ENCODE measurements at regions not wholly inside any gene's neighbourhood (a gene's known extent, or its start where the extent isn't known, plus 50 kb on each side); places are given as distances from the start of the nearest gene placed in this dataset.

DNA sequence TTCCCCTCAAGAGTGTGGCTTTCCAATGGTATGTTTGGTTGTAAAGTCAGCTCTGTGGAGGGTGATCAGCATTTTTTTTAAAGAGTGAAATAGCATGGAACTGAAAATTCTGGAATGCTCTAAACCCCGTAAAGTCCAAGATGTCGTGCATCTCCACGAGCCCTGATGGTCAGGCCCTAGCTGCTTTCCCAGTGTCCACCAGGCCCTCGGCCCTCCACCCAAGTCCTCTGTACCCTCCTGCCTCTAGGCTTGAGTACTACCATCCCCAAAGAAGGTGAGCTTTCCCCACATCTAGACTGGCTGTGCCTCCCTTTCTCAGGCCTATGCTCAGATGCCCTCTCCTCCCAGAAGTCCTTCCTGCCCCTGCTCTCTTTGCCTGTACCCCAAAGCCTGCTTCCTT lies 280.3 kb downstream of the GADD45G start:
- no peak overlapping the region for H3K4me3 ChIP-seq (ENCODE audit: low read length)
- H3K36me3 ChIP-seq (ENCODE audit: control insufficient read depth, insufficient read depth, low read length): no peaks in the 10 kb centered on the region
- WGBS (ENCODE audit: insufficient coverage, insufficient read length): no CpG with 5 or more reads among the region's 4 CpGs
- DNase-seq (ENCODE audit: low read depth, low spot score): no peak
- no peaks in the 10 kb centered on the region for H3K27me3 ChIP-seq (ENCODE audit: control insufficient read depth, insufficient read depth, low read length)
- H3K27ac ChIP-seq (ENCODE audit: low read length): no peak overlapping the region
- H3K4me1 ChIP-seq (ENCODE audit: control insufficient read depth, insufficient read depth, low read length): no peaks in the 10 kb centered on the region; the same call in 1 of the 2 replicates
- H3K9me3 ChIP-seq (ENCODE audit: control insufficient read depth, insufficient read depth, low read length): no peaks in the 10 kb centered on the region

DNA sequence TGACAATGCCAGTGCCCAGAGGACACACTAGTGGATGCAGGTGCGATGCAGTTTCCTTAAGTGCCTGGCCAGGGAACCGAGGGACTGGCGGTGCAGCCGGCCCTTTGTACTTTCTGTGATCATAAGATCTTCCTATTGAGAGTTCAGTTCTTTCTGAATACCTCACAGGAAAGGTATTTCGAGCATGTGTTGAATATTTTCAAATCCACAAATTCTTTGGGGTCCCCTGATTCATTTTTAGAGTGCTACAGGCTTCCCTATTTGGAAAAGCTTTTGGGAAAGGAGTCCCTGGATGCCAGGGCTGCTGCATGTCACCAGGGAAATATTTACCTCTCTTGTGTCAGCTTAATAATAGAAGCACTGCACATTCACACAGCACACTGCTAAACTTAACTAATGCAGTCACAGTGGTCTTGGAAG lies 281.5 kb downstream of the GADD45G start:
- no peak for DNase-seq (ENCODE audit: low read depth, low spot score)
- Histone ChIP-seq H3K4me1 (ENCODE audit: control insufficient read depth, insufficient read depth, low read length) (no peaks in the 10 kb centered on the region), H3K27ac (ENCODE audit: low read length) (no peak overlapping the region), H3K27me3 (ENCODE audit: control insufficient read depth, insufficient read depth, low read length) (no peaks in the 10 kb centered on the region), H3K36me3 (ENCODE audit: control insufficient read depth, insufficient read depth, low read length) (no peaks in the 10 kb centered on the region), H3K4me3 (ENCODE audit: low read length) (no peak overlapping the region), H3K9me3 (ENCODE audit: control insufficient read depth, insufficient read depth, low read length) (no peaks in the 10 kb centered on the region)
- no CpG with 5 or more reads among the region's 5 CpGs for WGBS (ENCODE audit: insufficient coverage, insufficient read length)

DNA sequence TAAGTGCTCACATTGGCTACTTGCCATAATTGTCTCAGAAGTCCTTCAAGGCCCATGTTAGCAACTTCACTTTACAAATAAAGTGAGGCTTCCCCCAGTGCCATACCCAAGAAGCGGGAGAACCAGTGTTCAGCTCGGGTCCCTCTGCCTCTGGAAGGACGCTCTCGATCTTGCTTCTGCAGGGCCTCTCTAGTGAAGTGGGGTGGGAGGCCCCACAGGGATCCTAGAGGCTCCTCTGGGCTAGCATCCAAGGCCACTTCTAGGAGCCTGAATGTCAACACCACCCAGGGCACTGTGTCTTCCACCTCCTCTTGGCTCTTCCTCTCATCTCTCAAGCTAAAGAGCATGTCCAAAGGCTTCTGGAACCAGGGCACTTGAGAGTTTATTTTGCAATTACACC lies 282.5 kb downstream of the GADD45G start:
- DNase-seq (ENCODE audit: low read depth, low spot score): no peak
- H3K27me3 ChIP-seq (ENCODE audit: control insufficient read depth, insufficient read depth, low read length): no peaks in the 10 kb centered on the region
- H3K9me3 ChIP-seq (ENCODE audit: control insufficient read depth, insufficient read depth, low read length): no peaks in the 10 kb centered on the region
- WGBS (ENCODE audit: insufficient coverage, insufficient read length): no CpG with 5 or more reads among the region's 4 CpGs
- no peak overlapping the region for H3K27ac ChIP-seq (ENCODE audit: low read length)
- no peak overlapping the region for H3K4me3 ChIP-seq (ENCODE audit: low read length)
- no peaks in the 10 kb centered on the region for H3K4me1 ChIP-seq (ENCODE audit: control insufficient read depth, insufficient read depth, low read length)
- no peaks in the 10 kb centered on the region for H3K36me3 ChIP-seq (ENCODE audit: control insufficient read depth, insufficient read depth, low read length)

DNA sequence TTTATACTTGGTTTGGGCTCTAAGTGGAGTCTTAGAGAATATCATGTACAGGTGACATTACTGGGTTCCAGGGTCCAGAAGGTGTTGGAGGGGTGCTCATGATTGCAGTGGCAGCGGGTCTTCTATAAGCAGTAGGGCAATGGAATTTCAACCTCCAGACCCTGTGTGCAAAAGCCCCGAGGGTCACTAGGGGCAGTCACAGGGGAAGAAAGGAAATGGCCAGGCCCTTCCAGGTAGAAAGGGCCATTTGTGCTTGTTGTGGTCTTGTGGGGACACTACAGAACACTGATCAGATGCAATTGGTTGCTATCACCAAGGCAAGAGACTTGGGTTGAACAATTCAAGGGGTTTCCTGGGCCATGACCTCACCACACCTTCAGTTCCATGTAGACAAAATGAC lies 283.4 kb downstream of the GADD45G start:
- H3K27me3 ChIP-seq (ENCODE audit: control insufficient read depth, insufficient read depth, low read length): no peaks in the 10 kb centered on the region
- H3K4me1 ChIP-seq (ENCODE audit: control insufficient read depth, insufficient read depth, low read length): no peaks in the 10 kb centered on the region
- no peak overlapping the region for H3K4me3 ChIP-seq (ENCODE audit: low read length)
- H3K36me3 ChIP-seq (ENCODE audit: control insufficient read depth, insufficient read depth, low read length): no peaks in the 10 kb centered on the region
- H3K27ac ChIP-seq (ENCODE audit: low read length): no peak overlapping the region
- WGBS (ENCODE audit: insufficient coverage, insufficient read length): no CpG with 5 or more reads among the region's 2 CpGs
- H3K9me3 ChIP-seq (ENCODE audit: control insufficient read depth, insufficient read depth, low read length): no peaks in the 10 kb centered on the region
- DNase-seq (ENCODE audit: low read depth, low spot score): no peak

DNA sequence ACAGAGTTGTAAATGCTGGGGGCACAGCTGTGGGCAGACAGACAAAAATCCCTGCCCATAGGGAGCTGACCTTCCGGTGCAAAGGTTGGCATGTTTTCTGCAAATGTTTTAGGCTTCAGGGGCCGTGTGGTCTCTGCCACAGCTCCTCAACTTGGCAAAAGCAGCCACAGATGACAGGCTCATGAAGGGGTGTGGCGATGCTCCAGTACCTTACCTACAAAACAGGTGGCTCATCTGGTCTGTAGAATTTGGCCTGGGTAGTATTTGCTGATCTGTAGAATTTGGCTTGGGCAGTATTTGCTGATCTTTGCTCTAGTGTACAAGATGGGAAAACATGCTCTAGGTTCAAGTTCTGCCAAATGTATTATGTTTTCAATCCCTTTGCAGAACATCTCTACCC lies 283.9 kb downstream of the GADD45G start:
- no CpG with 5 or more reads among the region's 3 CpGs for WGBS (ENCODE audit: insufficient coverage, insufficient read length)
- Histone ChIP-seq H3K9me3 (ENCODE audit: control insufficient read depth, insufficient read depth, low read length) (no peaks in the 10 kb centered on the region), H3K27me3 (ENCODE audit: control insufficient read depth, insufficient read depth, low read length) (no peaks in the 10 kb centered on the region), H3K4me3 (ENCODE audit: low read length) (no peak overlapping the region), H3K4me1 (ENCODE audit: control insufficient read depth, insufficient read depth, low read length) (no peaks in the 10 kb centered on the region), H3K27ac (ENCODE audit: low read length) (no peak overlapping the region), H3K36me3 (ENCODE audit: control insufficient read depth, insufficient read depth, low read length) (no peaks in the 10 kb centered on the region)
- no peak for DNase-seq (ENCODE audit: low read depth, low spot score)

DNA sequence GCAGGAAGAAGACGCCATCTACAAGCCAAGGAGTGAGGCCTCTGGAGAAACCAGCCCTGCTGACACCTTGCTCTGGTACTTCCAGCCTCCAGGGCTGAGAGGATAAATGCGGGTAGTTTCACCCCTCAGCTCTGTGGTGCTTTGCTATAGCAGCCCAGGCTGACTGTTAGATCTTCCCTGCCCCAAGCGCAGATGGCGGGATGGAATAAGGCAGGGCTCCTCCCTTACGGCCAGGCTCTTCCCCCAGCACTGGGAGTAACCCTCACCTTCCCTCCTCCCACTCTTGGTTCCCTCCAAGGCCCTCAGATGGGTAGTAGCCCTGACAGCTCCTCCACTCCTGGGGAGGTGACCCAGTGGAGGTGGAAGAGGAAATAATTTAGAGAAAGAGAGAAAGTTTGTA lies 285.1 kb downstream of the GADD45G start:
- Histone ChIP-seq H3K4me1 (ENCODE audit: control insufficient read depth, insufficient read depth, low read length) (no peaks in the 10 kb centered on the region), H3K36me3 (ENCODE audit: control insufficient read depth, insufficient read depth, low read length) (no peaks in the 10 kb centered on the region), H3K9me3 (ENCODE audit: control insufficient read depth, insufficient read depth, low read length) (no peaks in the 10 kb centered on the region), H3K27ac (ENCODE audit: low read length) (no peak overlapping the region), H3K4me3 (ENCODE audit: low read length) (no peak overlapping the region), H3K27me3 (ENCODE audit: control insufficient read depth, insufficient read depth, low read length) (no peaks in the 10 kb centered on the region)
- no peak for DNase-seq (ENCODE audit: low read depth, low spot score)
- WGBS (ENCODE audit: insufficient coverage, insufficient read length): no CpG with 5 or more reads among the region's 5 CpGs

DNA sequence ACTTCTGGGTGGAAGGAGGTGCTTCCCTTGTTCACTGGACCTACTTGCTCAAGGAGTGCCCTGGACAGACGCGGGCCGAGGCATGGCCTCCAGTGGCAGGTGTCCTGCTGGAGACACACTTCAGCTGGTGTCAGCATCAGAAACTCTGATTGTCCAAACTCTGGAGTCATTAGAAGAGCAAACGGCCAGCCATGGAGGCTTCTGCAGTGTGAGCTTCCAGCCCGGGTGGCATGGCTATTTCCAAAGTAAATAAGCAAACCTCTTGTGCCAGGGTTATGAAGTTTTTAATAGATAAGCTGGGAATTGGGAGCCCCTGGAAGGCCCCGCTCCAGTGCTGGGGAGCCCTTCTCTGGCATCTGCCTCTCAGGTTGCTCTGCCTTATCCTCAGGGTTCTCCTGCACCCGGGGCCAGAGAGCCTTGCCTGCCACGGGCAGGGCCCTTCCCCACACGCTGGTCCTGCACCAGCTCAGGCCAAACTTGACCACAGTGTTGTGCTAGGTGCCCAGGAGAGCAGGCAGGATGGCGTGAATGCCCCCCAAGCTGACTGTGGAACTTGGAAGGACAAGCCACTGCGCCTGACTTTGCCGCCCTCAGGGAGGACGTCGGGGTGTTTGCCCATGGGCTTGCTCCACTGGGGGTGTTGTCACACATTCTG lies 285.6 kb downstream of the GADD45G start:
- Histone ChIP-seq H3K36me3 (ENCODE audit: control insufficient read depth, insufficient read depth, low read length) (no peaks in the 10 kb centered on the region), H3K4me3 (ENCODE audit: low read length) (no peak overlapping the region), H3K4me1 (ENCODE audit: control insufficient read depth, insufficient read depth, low read length) (no peaks in the 10 kb centered on the region), H3K9me3 (ENCODE audit: control insufficient read depth, insufficient read depth, low read length) (no peaks in the 10 kb centered on the region), H3K27ac (ENCODE audit: low read length) (no peak overlapping the region), H3K27me3 (ENCODE audit: control insufficient read depth, insufficient read depth, low read length) (no peaks in the 10 kb centered on the region)
- no peak for DNase-seq (ENCODE audit: low read depth, low spot score)
- no CpG with 5 or more reads among the region's 14 CpGs for WGBS (ENCODE audit: insufficient coverage, insufficient read length)

DNA sequence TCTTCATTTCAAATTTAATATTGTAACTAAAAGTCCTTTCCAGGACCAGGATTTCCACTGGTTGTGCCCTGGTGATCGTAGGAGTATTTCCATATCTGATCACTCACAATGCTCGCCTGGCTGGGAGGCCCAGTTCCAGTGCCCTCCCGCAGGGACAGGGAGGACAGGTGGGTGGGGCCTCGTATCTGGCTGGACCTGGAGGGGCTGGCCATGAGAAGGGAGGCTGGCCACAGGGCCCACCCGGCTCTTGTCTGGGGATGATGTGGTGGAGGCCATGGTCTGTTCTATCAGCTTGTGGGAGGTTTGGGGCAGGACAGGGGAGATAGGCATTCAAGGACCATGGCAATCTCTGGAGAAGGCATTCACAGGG lies 286.4 kb downstream of the GADD45G start:
- no peaks in the 10 kb centered on the region for H3K27me3 ChIP-seq (ENCODE audit: control insufficient read depth, insufficient read depth, low read length)
- no peak overlapping the region for H3K4me3 ChIP-seq (ENCODE audit: low read length)
- no peaks in the 10 kb centered on the region for H3K9me3 ChIP-seq (ENCODE audit: control insufficient read depth, insufficient read depth, low read length)
- H3K36me3 ChIP-seq (ENCODE audit: control insufficient read depth, insufficient read depth, low read length): no peaks in the 10 kb centered on the region
- no peak overlapping the region for H3K27ac ChIP-seq (ENCODE audit: low read length)
- WGBS (ENCODE audit: insufficient coverage, insufficient read length): no CpG with 5 or more reads among the region's 5 CpGs
- H3K4me1 ChIP-seq (ENCODE audit: control insufficient read depth, insufficient read depth, low read length): no peaks in the 10 kb centered on the region
- no peak for DNase-seq (ENCODE audit: low read depth, low spot score)

DNA sequence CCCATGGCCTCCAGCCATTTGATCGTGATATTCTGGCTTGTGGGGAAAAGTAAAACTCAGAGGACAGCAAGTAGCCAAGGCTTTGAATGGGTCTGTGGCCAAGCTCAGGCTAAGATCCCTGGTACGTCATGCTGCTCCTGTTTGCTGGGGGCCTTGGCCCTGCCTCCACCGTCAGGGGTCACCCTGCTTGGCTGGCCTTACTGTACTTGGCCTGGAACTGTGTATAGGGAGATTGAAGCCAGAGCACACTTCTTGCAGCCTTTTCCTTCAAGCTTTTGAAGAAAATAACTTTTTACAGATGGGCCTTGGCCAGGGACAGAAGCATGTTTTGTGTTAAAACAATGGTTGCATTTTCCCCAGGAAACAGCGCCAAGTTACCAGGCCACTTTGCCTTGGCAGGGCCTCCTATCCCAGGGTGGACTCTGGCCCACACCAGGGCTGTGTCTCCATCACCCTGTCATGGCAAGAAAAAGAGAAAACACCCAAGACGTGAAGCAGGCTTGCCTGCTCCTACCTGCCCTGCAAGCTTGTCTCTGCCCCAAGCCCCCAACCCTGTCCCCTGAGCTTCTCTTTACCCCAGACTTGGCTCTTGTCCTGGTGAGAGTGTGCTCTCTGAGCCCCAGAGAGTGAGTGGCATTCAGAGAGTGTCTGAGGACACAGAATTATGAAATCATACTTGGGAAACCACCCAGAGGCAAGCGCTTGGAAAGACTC lies 286.9 kb downstream of the GADD45G start:
- no peak for DNase-seq (ENCODE audit: low read depth, low spot score)
- WGBS (ENCODE audit: insufficient coverage, insufficient read length): no CpG with 5 or more reads among the region's 6 CpGs

DNA sequence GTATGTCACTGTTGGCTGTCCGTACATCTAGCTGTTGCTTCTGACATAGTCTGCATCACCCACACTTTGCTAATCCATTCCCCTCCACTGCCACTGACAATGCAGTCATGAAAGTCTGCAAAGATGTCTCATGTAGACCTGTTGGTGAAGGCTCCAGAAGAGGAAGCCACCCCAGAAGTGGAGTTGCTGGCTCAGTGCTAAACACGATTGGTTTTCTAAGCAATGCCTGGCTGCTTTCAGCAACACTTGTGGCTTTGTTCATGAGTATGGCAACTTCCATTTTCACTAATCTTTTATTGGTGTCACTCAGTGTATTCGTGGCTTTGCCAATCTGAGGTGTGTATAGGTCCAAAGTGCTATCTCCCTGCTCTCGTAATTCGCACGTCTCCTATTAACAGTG lies 288.1 kb downstream of the GADD45G start:
- Histone ChIP-seq H3K9me3 (ENCODE audit: control insufficient read depth, insufficient read depth, low read length) (no peaks in the 10 kb centered on the region), H3K27ac (ENCODE audit: low read length) (no peak overlapping the region), H3K27me3 (ENCODE audit: control insufficient read depth, insufficient read depth, low read length) (no peaks in the 10 kb centered on the region), H3K4me3 (ENCODE audit: low read length) (no peak overlapping the region), H3K36me3 (ENCODE audit: control insufficient read depth, insufficient read depth, low read length) (no peaks in the 10 kb centered on the region), H3K4me1 (ENCODE audit: control insufficient read depth, insufficient read depth, low read length) (no peaks in the 10 kb centered on the region)
- DNase-seq (ENCODE audit: low read depth, low spot score): no peak
- WGBS (ENCODE audit: insufficient coverage, insufficient read length): no CpG with 5 or more reads among the region's 6 CpGs

More for the DNA sequence above, 286.9 kb downstream of the GADD45G start:
- Histone ChIP-seq H3K9me3 (ENCODE audit: control insufficient read depth, insufficient read depth, low read length) (no peaks in the 10 kb centered on the region), H3K4me3 (ENCODE audit: low read length) (no peak overlapping the region), H3K27ac (ENCODE audit: low read length) (no peak overlapping the region), H3K4me1 (ENCODE audit: control insufficient read depth, insufficient read depth, low read length) (no peaks in the 10 kb centered on the region), H3K27me3 (ENCODE audit: control insufficient read depth, insufficient read depth, low read length) (no peaks in the 10 kb centered on the region), H3K36me3 (ENCODE audit: control insufficient read depth, insufficient read depth, low read length) (no peaks in the 10 kb centered on the region)

DNA sequence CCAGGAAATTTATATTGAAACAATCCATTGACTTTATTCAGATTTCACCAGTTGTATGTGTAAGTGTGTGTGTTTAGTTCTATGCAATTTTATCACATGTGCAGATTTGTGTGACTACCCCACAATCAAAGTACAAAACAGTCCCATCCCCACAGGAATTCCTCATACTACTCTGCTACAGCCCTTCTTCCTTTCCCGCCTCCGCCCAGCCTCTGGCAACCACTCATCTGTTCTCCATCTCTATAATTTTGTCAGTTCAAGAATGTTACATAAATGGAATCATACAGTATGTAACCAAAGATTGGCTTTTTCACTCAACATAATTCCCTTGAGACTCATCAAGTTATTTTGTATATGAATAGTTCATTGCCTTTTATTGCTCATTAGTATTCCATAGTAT lies 289.1 kb downstream of the GADD45G start:
- H3K4me3 ChIP-seq (ENCODE audit: low read length): no peak overlapping the region
- DNase-seq (ENCODE audit: low read depth, low spot score): no peak
- no peak overlapping the region for H3K27ac ChIP-seq (ENCODE audit: low read length)
- H3K36me3 ChIP-seq (ENCODE audit: control insufficient read depth, insufficient read depth, low read length): no peaks in the 10 kb centered on the region
- no CpG with 5 or more reads among the region's 2 CpGs for WGBS (ENCODE audit: insufficient coverage, insufficient read length)
- H3K27me3 ChIP-seq (ENCODE audit: control insufficient read depth, insufficient read depth, low read length): no peaks in the 10 kb centered on the region
- H3K4me1 ChIP-seq (ENCODE audit: control insufficient read depth, insufficient read depth, low read length): no peaks in the 10 kb centered on the region
- H3K9me3 ChIP-seq (ENCODE audit: control insufficient read depth, insufficient read depth, low read length): no peaks in the 10 kb centered on the region
